Stimulated activated CD8-positive, alpha-beta memory T cell treated with anti-CD3 and anti-CD28 coated beads, Interleukin-7, amount 100 ng/mL, for 48 hours (primary cell): ENCODE measurements at regions not wholly inside any gene's neighbourhood (a gene's known extent, or its start where the extent isn't known, plus 50 kb on each side); places are given as distances from the start of the nearest gene placed in this dataset.

Source experiments
- DNase-seq, 2 donors: peaks; one replicate each; pipeline ENCODE4 v3.0.0-alpha.2; 2020; ENCODE audit warnings: low read depth in 1 of 2; ENCODE audit errors: extremely low read depth in 1 of 2

- no peak for DNase-seq
Measured at GRCh38 chr13:73687087-73687486, 447.1 kb downstream of the KLF12 start.

GRCh38 chr13:73684750-73685149 is 449.5 kb downstream of the KLF12 start:
- DNase-seq: no peak

DNA sequence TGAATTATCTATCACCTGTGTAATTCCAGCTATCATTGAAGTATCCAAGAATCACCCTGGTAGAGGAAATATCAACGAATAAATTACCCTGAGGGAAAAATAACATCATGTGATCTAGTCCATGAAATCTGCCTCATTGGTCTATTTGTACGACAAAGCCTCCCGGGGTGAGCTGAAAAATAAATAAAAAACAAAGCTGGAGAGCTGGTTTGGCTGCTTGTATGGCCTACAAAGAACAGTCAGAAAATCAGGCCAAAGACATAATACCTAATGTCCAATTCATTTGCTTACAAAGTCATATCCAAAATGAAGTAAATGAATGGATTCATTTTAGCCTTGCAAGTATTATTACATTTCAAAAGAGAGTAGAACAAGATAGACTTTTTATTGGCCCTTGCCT is 449.9 kb downstream of the KLF12 start:
- DNase-seq: no peak

GRCh38 chr13:73683746-73684145 is 450.5 kb downstream of the KLF12 start:
- DNase-seq: no peak

DNA sequence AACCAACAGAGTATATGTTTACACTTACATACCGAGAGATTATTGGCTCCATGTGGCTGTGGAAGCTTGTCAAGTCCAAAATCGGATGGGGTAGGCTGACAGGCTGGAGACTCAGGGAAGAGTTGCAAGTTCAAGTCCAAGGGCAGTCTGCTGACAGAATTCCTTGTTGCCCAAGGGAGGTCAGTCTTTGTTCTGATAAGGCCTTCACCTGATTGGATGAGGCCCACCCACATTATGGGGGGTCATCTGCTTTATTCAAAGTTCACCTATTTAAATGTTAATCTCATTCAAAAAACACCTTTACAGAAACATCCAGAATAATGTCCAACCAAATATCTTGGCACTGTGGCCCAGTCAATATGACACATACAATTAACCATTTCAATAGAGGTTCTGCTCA is 452.4 kb downstream of the KLF12 start:
- no peak for DNase-seq

DNA sequence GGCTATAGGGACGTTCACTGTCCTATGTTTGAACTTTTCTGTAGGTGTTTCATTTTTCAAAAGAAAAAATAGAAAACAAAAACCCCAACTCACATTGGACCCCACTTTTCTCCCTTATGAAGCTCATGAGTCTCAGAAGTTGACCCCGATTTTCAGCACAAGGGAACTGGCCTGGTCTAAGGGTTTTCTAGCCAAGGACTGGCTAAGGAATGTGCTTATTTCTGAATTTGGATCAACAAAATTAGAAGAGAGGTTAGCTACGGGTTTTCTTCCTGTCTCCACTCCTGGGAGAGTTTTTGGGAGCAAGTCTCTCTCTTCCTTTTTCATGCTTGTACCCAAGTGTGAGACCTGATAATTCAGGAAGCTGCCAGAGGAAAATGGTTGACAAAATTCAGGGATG is 453.2 kb downstream of the KLF12 start:
- DNase-seq: no peak

GRCh38 chr13:73677048-73677601 is 457.1 kb downstream of the KLF12 start:
- DNase-seq: no peak

- no peak for DNase-seq
Measured at GRCh38 chr13:73676550-73677047, 457.6 kb downstream of the KLF12 start.

- DNase-seq: no peak
Measured at GRCh38 chr13:73675821-73676220, 458.4 kb downstream of the KLF12 start.

GRCh38 chr13:73674570-73674969 is 459.6 kb downstream of the KLF12 start:
- DNase-seq: no peak

DNA sequence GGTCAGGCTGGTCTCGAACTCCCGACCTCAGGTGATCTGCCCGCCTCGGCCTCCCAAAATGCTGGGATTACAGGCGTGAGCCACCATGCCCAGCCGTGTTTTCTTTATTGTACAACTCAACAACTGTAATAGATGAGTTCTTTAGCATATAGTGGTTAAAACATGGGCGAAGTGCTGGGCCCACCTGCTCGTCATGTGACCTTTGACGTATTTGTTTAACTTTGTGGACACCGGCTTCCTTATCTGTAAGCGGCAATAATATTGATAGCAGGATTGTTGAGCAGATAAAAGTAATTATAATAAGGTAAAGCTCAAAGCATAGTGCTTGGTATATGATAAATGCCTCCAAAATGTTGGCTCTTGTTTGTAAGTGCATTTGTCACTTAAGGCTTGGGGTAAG is 460.3 kb downstream of the KLF12 start:
- no peak for DNase-seq

DNA sequence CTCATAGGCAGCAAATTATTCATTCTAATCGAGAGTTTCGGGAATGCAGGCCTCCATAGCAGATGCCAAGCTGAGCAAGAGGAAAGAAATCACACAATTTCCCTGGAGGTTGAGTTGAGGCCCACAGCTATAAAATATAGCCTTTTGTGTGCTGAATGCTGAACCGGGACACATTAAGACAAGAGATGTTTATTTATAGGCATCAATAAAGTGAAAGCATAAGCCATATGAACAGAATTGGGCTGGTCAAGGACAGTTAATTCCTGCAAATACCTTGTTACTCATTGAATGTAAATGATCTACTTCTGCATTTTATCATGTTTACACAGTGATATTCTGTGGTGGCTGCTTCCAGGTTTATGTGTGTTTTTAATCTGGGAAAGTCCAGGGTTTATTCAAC is 461.7 kb downstream of the KLF12 start:
- DNase-seq: no peak

- no peak for DNase-seq
Measured at GRCh38 chr13:73671732-73672131, 462.5 kb downstream of the KLF12 start.

- DNase-seq: no peak
Measured at GRCh38 chr13:73671011-73671410, 463.2 kb downstream of the KLF12 start.

DNA sequence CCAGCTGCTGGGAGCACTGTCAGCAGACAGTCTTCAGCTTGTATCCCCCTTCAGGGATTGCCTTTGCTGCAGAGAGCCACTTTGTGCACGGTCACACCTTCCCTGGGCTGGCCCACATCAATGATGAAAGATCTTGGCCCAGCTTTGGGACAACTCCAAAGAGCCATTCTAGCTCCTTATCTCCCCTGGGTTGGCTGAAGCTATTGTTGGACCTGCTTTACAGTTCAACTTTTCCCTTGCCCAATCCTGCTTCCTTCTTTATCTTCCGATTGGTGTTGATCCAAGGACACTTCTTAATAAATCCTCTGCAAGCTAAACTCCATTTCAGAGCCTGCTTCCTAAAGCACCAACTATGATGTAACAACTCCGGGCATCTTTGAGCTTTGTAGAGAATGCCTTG is 466.4 kb downstream of the KLF12 start:
- DNase-seq: no peak

DNA sequence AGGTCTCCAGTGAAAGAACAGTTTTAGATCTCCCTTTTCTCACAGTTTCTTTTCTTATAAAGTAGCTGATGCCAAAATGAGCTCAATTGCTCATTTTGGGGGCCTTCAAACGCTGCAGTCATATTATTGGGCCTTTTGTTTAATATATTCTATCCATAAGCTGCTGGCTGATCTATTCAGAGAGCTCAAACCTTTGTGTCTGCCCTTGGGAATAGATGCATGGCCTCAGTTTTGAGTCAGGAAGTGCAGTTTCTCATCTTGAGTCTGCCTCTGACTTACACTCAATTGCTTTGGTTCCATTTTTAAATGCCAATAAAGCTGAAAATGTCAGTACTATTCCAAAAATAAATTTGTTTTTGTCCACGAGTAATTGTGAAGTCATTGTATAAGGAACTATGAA is 468.9 kb downstream of the KLF12 start:
- DNase-seq: no peak

DNA sequence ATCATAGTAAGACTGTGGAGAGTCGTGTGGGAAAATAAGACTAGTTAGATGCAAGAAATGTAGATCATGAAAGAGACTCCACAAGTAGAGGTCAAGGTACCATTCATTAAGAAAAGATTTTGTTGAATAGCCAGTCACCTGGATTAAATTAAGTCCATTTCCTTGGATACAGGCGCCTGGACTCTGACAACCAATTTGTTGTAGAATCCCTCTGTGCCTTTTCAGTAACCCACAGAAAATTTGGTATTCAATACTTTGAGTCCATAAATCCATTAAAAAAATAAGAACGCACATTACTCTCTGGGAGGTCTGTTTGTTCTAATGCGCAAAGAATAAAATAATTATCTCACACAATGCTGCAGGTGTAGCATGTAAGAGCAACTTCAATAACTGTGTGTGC is 469.4 kb downstream of the KLF12 start:
- DNase-seq: no peak

DNA sequence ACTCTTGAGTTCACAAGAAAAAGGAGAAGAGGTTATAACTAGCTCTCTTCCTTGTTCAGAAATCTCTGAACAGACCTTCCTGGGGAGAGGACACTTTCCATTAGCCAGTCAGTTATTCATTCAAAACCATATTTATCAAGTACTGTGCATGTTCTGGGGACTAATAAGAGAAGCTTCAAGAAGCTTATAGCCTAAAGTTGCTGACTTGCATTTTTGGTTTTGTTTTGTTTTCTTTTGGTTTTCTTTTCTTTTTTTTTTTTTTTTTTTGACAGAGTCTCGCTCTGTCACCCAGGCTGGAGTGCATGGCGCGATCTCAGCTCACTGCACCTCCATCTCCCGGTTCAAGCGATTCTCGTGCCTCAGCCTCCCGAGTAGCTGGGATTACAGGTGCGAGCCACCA is 471.4 kb downstream of the KLF12 start:
- DNase-seq: no peak

GRCh38 chr13:73661687-73662425 is 472.3 kb downstream of the KLF12 start:
- DNase-seq: no peak

GRCh38 chr13:73661066-73661465 is 473.1 kb downstream of the KLF12 start:
- DNase-seq: no peak

GRCh38 chr13:73658639-73659038 is 475.6 kb downstream of the KLF12 start:
- DNase-seq: no peak

GRCh38 chr13:73657821-73658540 is 476.2 kb downstream of the KLF12 start:
- no peak for DNase-seq
